ENCODE measurements at regions not wholly inside any gene's neighbourhood (a gene's known extent, or its start where the extent isn't known, plus 50 kb on each side); places are given as distances from the start of the nearest gene placed in this dataset.

GRCh38 chr6:103255132-103255531 lies 1604.6 kb downstream of the HACE1 start:
- no peak for TF ChIP-seq CTCF (IDR thresholded peaks at IDR 0.05; ENCODE audit: insufficient read depth, low read depth, low read length)
- H3K4me3 ChIP-seq (ENCODE audit: low read depth, low read length) = no peak overlapping the region
- no peak for DNase-seq (ENCODE audit: low read depth)

- no peak for TF ChIP-seq CTCF (IDR thresholded peaks at IDR 0.05; ENCODE audit: insufficient read depth, low read depth, low read length)
- no peak overlapping the region for H3K4me3 ChIP-seq (ENCODE audit: low read depth, low read length)
- no peak for DNase-seq (ENCODE audit: low read depth)
Measured at GRCh38 chr6:103236923-103237322, 1622.8 kb downstream of the HACE1 start.

GRCh38 chr6:103231181-103231580 lies 1628.5 kb downstream of the HACE1 start:
- TF ChIP-seq CTCF (IDR thresholded peaks at IDR 0.05; ENCODE audit: insufficient read depth, low read depth, low read length) = no peak
- DNase-seq (ENCODE audit: low read depth) = no peak
- H3K4me3 ChIP-seq (ENCODE audit: low read depth, low read length) = no peak overlapping the region

GRCh38 chr6:103215847-103216246 lies 1643.9 kb downstream of the HACE1 start:
- no peak for DNase-seq (ENCODE audit: low read depth)
- no peak overlapping the region for H3K4me3 ChIP-seq (ENCODE audit: low read depth, low read length)
- TF ChIP-seq CTCF (IDR thresholded peaks at IDR 0.05; ENCODE audit: insufficient read depth, low read depth, low read length) = no peak

- no peak for TF ChIP-seq CTCF (IDR thresholded peaks at IDR 0.05; ENCODE audit: insufficient read depth, low read depth, low read length)
- H3K4me3 ChIP-seq (ENCODE audit: low read depth, low read length) = no peak overlapping the region
- DNase-seq (ENCODE audit: low read depth) = no peak
Measured at GRCh38 chr6:103210686-103211085, 1649.0 kb downstream of the HACE1 start.

- no peak for DNase-seq (ENCODE audit: low read depth)
- no peak overlapping the region for H3K4me3 ChIP-seq (ENCODE audit: low read depth, low read length)
- no peak for TF ChIP-seq CTCF (IDR thresholded peaks at IDR 0.05; ENCODE audit: insufficient read depth, low read depth, low read length)
Measured at GRCh38 chr6:103198386-103198785, 1661.3 kb downstream of the HACE1 start.

- no peak for TF ChIP-seq CTCF (IDR thresholded peaks at IDR 0.05; ENCODE audit: insufficient read depth, low read depth, low read length)
- no peak overlapping the region for H3K4me3 ChIP-seq (ENCODE audit: low read depth, low read length)
- DNase-seq (ENCODE audit: low read depth) = no peak
Measured at GRCh38 chr6:103193413-103193812, 1666.3 kb downstream of the HACE1 start.

Measured in fibroblast of villous mesenchyme (primary cell).